PC-3 (cell line): ENCODE measurements at regions not wholly inside any gene's neighbourhood (a gene's known extent, or its start where the extent isn't known, plus 50 kb on each side); places are given as distances from the start of the nearest gene placed in this dataset.

Source experiments
- ATAC-seq: fragments of 200-7000 bp; cut with Tn5 transposase; 2 replicates; pipeline ENCODE4 v1.9.1; 2020; ENCODE audit warnings: mild to moderate bottlenecking, moderate library complexity
- BruUV-seq: library from RNA; stranded (reverse); fragments of 400-500 nt; replicated peaks from 2 replicates; lab custom pipeline; 2021; lab: Mats Ljungman, UMichigan
- CTCF ChIA-PET: fragments of 300-600 bp; sonication (Branson Sonifier 250); formaldehyde crosslinking; loops from one replicate; lab custom pipeline; 2022; ENCODE audit warnings: antibody characterized with exemption; lab: Charles Lee
- POLR2A ChIA-PET: fragments of 300-600 bp; sonication (Branson Sonifier 250); formaldehyde crosslinking; loops from one replicate; lab custom pipeline; 2022; ENCODE audit warnings: antibody characterized with exemption; ENCODE audit not compliant: unreplicated experiment; lab: Charles Lee
- DNase-seq: peaks from one replicate; pipeline ENCODE4 v3.0.0-alpha.2; 2015
- H2AFZ ChIP-seq: fragments of 300-600 bp; sonication (generic); 2 replicates; pipeline ENCODE4 v1.6.0; 2016; ENCODE audit warnings: antibody characterized with exemption, low read length
- H3F3A ChIP-seq: fragments of 300-600 bp; sonication (generic); one replicate; pipeline ENCODE4 v1.6.0; 2017; ENCODE audit warnings: antibody characterized with exemption, low read length, control low read depth, mild to moderate bottlenecking; ENCODE audit not compliant: unreplicated experiment
- H3K27ac ChIP-seq: fragments of 300-600 bp; sonication (generic); 2 replicates; pipeline ENCODE4 v1.5.1; 2016; ENCODE audit warnings: mild to moderate bottlenecking, low read length
- H3K27me3 ChIP-seq: fragments of 300-600 bp; sonication (generic); 2 replicates; pipeline ENCODE4 v1.6.1; 2016; ENCODE audit warnings: low read length, mixed read lengths
- H3K36me3 ChIP-seq: fragments of 300-600 bp; sonication (generic); 2 replicates; pipeline ENCODE4 v1.6.1; 2016; ENCODE audit warnings: low read depth, mixed run types, low read length, mixed read lengths
- H3K4me1 ChIP-seq: fragments of 300-600 bp; sonication (generic); 2 replicates; pipeline ENCODE4 v1.5.1; 2016; ENCODE audit warnings: low read length; ENCODE audit not compliant: insufficient read depth
- H3K4me2 ChIP-seq: fragments of 300-600 bp; sonication (generic); 2 replicates; pipeline ENCODE4 v1.6.0; 2016; ENCODE audit warnings: low read length
- H3K4me3 ChIP-seq: fragments of 300-600 bp; sonication (generic); 2 replicates; pipeline ENCODE4 v1.5.1; 2016; ENCODE audit warnings: mild to moderate bottlenecking, low read length, mixed read lengths
- H3K79me2 ChIP-seq: fragments of 300-600 bp; sonication (generic); 2 replicates; pipeline ENCODE4 v1.6.1; 2017; ENCODE audit warnings: low read length, mixed read lengths
- H3K9ac ChIP-seq: fragments of 300-600 bp; sonication (generic); 2 replicates; pipeline ENCODE4 v1.6.0; 2016; ENCODE audit warnings: mild to moderate bottlenecking, low read length
- H3K9me2 ChIP-seq: fragments of 300-600 bp; sonication (generic); replicated peaks from 2 replicates; pipeline ENCODE4 v1.6.1; 2016; ENCODE audit warnings: mixed run types, low read length, mixed read lengths
- H3K9me3 ChIP-seq: fragments of 300-600 bp; sonication (generic); 2 replicates; pipeline ENCODE4 v1.6.1; 2016; ENCODE audit warnings: low read length, mixed read lengths
- H4K20me1 ChIP-seq: fragments of 300-600 bp; sonication (generic); 2 replicates; pipeline ENCODE4 v1.6.1; 2016; ENCODE audit warnings: low read length, mixed read lengths
- CTCF ChIP-seq: fragments of 300-600 bp; sonication (generic); conservative IDR thresholded peaks from 2 replicates; pipeline ENCODE4 v1.5.1; 2017; ENCODE audit warnings: antibody characterized with exemption, low read depth, mild to moderate bottlenecking, low read length
- EZH2 ChIP-seq: fragments of 300-600 bp; sonication (generic); IDR thresholded peaks from one replicate; pipeline ENCODE4 v1.6.1; 2017; ENCODE audit warnings: antibody characterized with exemption, mild to moderate bottlenecking, low read length; ENCODE audit not compliant: unreplicated experiment
- EZH2phosphoT487 ChIP-seq: fragments of 300-600 bp; sonication (generic); IDR thresholded peaks from 2 replicates; pipeline ENCODE4 v1.6.1; 2018; ENCODE audit warnings: mild to moderate bottlenecking, antibody characterized with exemption, low read length, borderline replicate concordance
- intact Hi-C: fragments of 100-400 bp; cut with micrococcal nuclease; formaldehyde crosslinking; loops from 2 replicates; pipeline ENCODE4 v1.9.0; 2023

- Histone ChIP-seq H3K9me3 (no peaks in the 10 kb centered on the region), H3F3A (no peaks in the 10 kb centered on the region), H3K9me2 (no peaks in the 10 kb centered on the region), H3K27me3 (no peaks in the 10 kb centered on the region), H3K79me2 (no peaks in the 10 kb centered on the region), H3K4me2 (no peak overlapping the region), H3K27ac (no peak overlapping the region), H4K20me1 (no peaks in the 10 kb centered on the region), H3K4me1 (no peaks in the 10 kb centered on the region), H3K36me3 (no peaks in the 10 kb centered on the region), H2AFZ (no peak overlapping the region), H3K4me3 (no peak overlapping the region), H3K9ac (no peak overlapping the region)
- CTCF ChIA-PET, result no interaction called here
- no peak for ATAC-seq
- no peak for TF ChIP-seq EZH2
- TF ChIP-seq EZH2phosphoT487, result no peak
- no peak for TF ChIP-seq CTCF
- BruUV-seq, result no TSS peak
- POLR2A ChIA-PET, result no interaction called here
- intact Hi-C loops, result no loop called here
- no peak for DNase-seq
These were observed 655.3 kb downstream of the SH3BGRL start for GRCh38 chrX:81857192-81857591.

GRCh38 chrX:81866873-81867272 is 665.0 kb downstream of the SH3BGRL start:
- TF ChIP-seq CTCF (no peak), EZH2phosphoT487 (no peak), EZH2 (no peak)
- no peaks in the 10 kb centered on the region for H3K79me2 ChIP-seq
- CTCF ChIA-PET, result no interaction called here
- H2AFZ ChIP-seq, result no peak overlapping the region
- no peaks in the 10 kb centered on the region for H4K20me1 ChIP-seq
- no peak overlapping the region for H3K4me2 ChIP-seq
- BruUV-seq, result no TSS peak
- ATAC-seq (no peak), DNase-seq (no peak)
- intact Hi-C loops, result no loop called here
- no peaks in the 10 kb centered on the region for H3K4me1 ChIP-seq
- H3K4me3 ChIP-seq, result no peak overlapping the region
- no peaks in the 10 kb centered on the region for H3K9me3 ChIP-seq
- no peaks in the 10 kb centered on the region for H3K36me3 ChIP-seq
- no peak overlapping the region for H3K9ac ChIP-seq
- no peaks in the 10 kb centered on the region for H3F3A ChIP-seq
- H3K27me3 ChIP-seq, result no peaks in the 10 kb centered on the region
- H3K9me2 ChIP-seq, result no peaks in the 10 kb centered on the region
- POLR2A ChIA-PET, result no interaction called here
- H3K27ac ChIP-seq, result no peak overlapping the region

- no peaks in the 10 kb centered on the region for H3K27me3 ChIP-seq
- H4K20me1 ChIP-seq, result no peaks in the 10 kb centered on the region
- no peak for TF ChIP-seq EZH2phosphoT487
- TF ChIP-seq EZH2, result no peak
- TF ChIP-seq CTCF, result no peak
- no peak overlapping the region for H2AFZ ChIP-seq
- no TSS peak for BruUV-seq
- no peaks in the 10 kb centered on the region for H3K79me2 ChIP-seq
- H3K9ac ChIP-seq, result no peak overlapping the region
- H3K27ac ChIP-seq, result no peak overlapping the region
- no peak for DNase-seq
- no peaks in the 10 kb centered on the region for H3K36me3 ChIP-seq
- intact Hi-C loops, result no loop called here
- ATAC-seq, result no peak
- CTCF ChIA-PET, result no interaction called here
- H3K4me1 ChIP-seq, result no peaks in the 10 kb centered on the region
- H3K4me2 ChIP-seq, result no peak overlapping the region
- H3F3A ChIP-seq, result no peaks in the 10 kb centered on the region
- H3K9me3 ChIP-seq, result no peaks in the 10 kb centered on the region
- no peak overlapping the region for H3K4me3 ChIP-seq
- POLR2A ChIA-PET, result no interaction called here
- H3K9me2 ChIP-seq, result no peaks in the 10 kb centered on the region
These were observed 667.1 kb downstream of the SH3BGRL start for GRCh38 chrX:81868979-81869378.
